K562 (cell line): ENCODE measurements at regions not wholly inside any gene's neighbourhood (a gene's known extent, or its start where the extent isn't known, plus 50 kb on each side); places are given as distances from the start of the nearest gene placed in this dataset.

Experiments used
- ATAC-seq: fragments of 200-7000 bp; cut with Tn5 transposase; 3 replicates; pipeline ENCODE4 v1.9.1; 2020; ENCODE audit warnings: moderate library complexity
- BruUV-seq: library from RNA; stranded (reverse); fragments of 400-500 nt; replicated peaks from 2 replicates; lab custom pipeline; 2021; lab: Mats Ljungman, UMichigan
- CTCF ChIA-PET: fragments of 300-600 bp; formaldehyde crosslinking; extraction: SDS; loops from one replicate; lab custom pipeline; 2021; ENCODE audit warnings: low intra/inter-chr PET ratio; lab: Yijun Ruan, JAX
- POLR2A ChIA-PET: fragments of 300-600, 350-650 bp; sonication (Branson Sonifier 250); formaldehyde crosslinking; extraction: SDS; loops from one replicate; lab custom pipeline; 2021; ENCODE audit warnings: antibody characterized with exemption, inconsistent platforms; lab: Yijun Ruan, JAX
- DNase-seq, 4 experiments: peaks; one replicate each; pipeline versions ENCODE4 v3.0.0 to v3.0.0-alpha.2; 2011 to 2018; ENCODE audit warnings: low spot score in 3 of 4, mixed read lengths in 3 of 4; ENCODE audit errors: extremely low read depth in 1 of 4
- FAIRE-seq: peaks from 2 replicates; lab custom pipeline; 2011; peaks lifted over from hg19 to GRCh38; lab: Jason Lieb, UNC
- H2AFZ ChIP-seq: 2 replicates; pipeline ENCODE4 v1.6.0; 2011; ENCODE audit warnings: low read depth, low read length, control low read depth, inconsistent platforms
- H3K27ac ChIP-seq: fragments of 200-600 bp; 3 replicates; pipeline ENCODE4 v1.8.0; 2011; ENCODE audit warnings: low read depth, mild to moderate bottlenecking, control low read depth, inconsistent platforms, low read length, moderate library complexity, mixed read lengths; ENCODE audit errors: extremely low read depth
- H3K27me3 ChIP-seq, 2 experiments: fragments of 300-600 bp in 1 of 2; 2 replicates in 1 of 2; 3 replicates in 1 of 2; pipeline versions ENCODE4 v1.6.0 to v1.8.0; 2011; ENCODE audit warnings: inconsistent platforms in 2 of 2, low read length in 2 of 2, mild to moderate bottlenecking in 1 of 2, mixed read lengths in 1 of 2, moderate library complexity in 1 of 2; ENCODE audit not compliant: control insufficient read depth in 2 of 2, insufficient read depth in 2 of 2
- H3K36me3 ChIP-seq: fragments of 300-600 bp; 3 replicates; pipeline ENCODE4 v1.8.0; 2011; ENCODE audit warnings: mild to moderate bottlenecking, low read length, inconsistent platforms; ENCODE audit not compliant: control insufficient read depth, insufficient read depth
- H3K4me1 ChIP-seq, 2 experiments: fragments of 200-600 bp in 1 of 2; replicated peaks in 1 of 2; 2 replicates in 1 of 2; 3 replicates in 1 of 2; pipeline versions ENCODE4 v1.5.1 to v1.8.0; 2011; ENCODE audit warnings: inconsistent platforms in 2 of 2, low read length in 2 of 2, mild to moderate bottlenecking in 1 of 2, mixed read lengths in 1 of 2, moderate library complexity in 1 of 2; ENCODE audit not compliant: control insufficient read depth in 2 of 2, insufficient read depth in 2 of 2
- H3K4me2 ChIP-seq: 2 replicates; pipeline ENCODE4 v1.6.1; 2011; ENCODE audit warnings: low read length, control low read depth, inconsistent platforms, mixed read lengths; ENCODE audit not compliant: insufficient read depth
- H3K4me3 ChIP-seq: fragments of 200-600 bp; sonication (generic), shearing (Covaris generic); 2 replicates; pipeline ENCODE4 v1.5.1; 2016; ENCODE audit warnings: control low read depth, inconsistent platforms
- H3K79me2 ChIP-seq: fragments of 200-600 bp; 3 replicates; pipeline ENCODE4 v1.8.0; 2011; ENCODE audit warnings: low read length, inconsistent platforms; ENCODE audit not compliant: control insufficient read depth, insufficient read depth
- H3K9ac ChIP-seq, 2 experiments: 2 replicates each; pipeline versions ENCODE4 v1.6.0 to v1.6.1; 2011; ENCODE audit warnings: low read depth in 2 of 2, low read length in 2 of 2, control low read depth in 1 of 2, inconsistent platforms in 1 of 2, mild to moderate bottlenecking in 1 of 2, mixed read lengths in 1 of 2; ENCODE audit not compliant: insufficient read depth in 1 of 2
- H3K9me1 ChIP-seq: one replicate; pipeline ENCODE4 v1.6.0; 2011; ENCODE audit warnings: inconsistent platforms, mild to moderate bottlenecking, low read length, moderate library complexity; ENCODE audit not compliant: control insufficient read depth, insufficient read depth
- H3K9me3 ChIP-seq: replicated peaks from 2 replicates; pipeline ENCODE4 v1.5.1; 2011; ENCODE audit warnings: low read depth, low read length, inconsistent platforms; ENCODE audit not compliant: control insufficient read depth, insufficient read depth
- H4K20me1 ChIP-seq: replicated peaks from 2 replicates; pipeline ENCODE4 v1.6.1; 2011; ENCODE audit warnings: low read length, inconsistent platforms, mixed read lengths; ENCODE audit not compliant: control insufficient read depth, insufficient read depth
- CCNT2 ChIP-seq: IDR thresholded peaks from 2 replicates; pipeline ENCODE4 v1.6.1; 2011; ENCODE audit warnings: borderline replicate concordance, low read depth, mild to moderate bottlenecking, moderate library complexity, mixed read lengths, low read length; ENCODE audit not compliant: insufficient read length; ENCODE audit errors: extremely low read depth
- CHCHD3 ChIP-seq: fragments of 250-450 bp; sonication (Bioruptor Pico); IDR thresholded peaks from 2 replicates; pipeline ENCODE4 v2.1.2; 2022; ENCODE audit warnings: mild to moderate bottlenecking
- KDM2B ChIP-seq: fragments of 250-450 bp; sonication (Bioruptor Pico); IDR thresholded peaks from 2 replicates; pipeline ENCODE4 v1.8.0; 2021; ENCODE audit warnings: mild to moderate bottlenecking, moderate library complexity
- MTA2 ChIP-seq: fragments of 450-650 bp; IDR thresholded peaks from 2 replicates; pipeline ENCODE4 v1.6.1; 2016; ENCODE audit warnings: low read depth
- POLR2AphosphoS5 ChIP-seq: IDR thresholded peaks from 2 replicates; pipeline ENCODE4 v1.6.1; 2011; ENCODE audit warnings: mild to moderate bottlenecking, low read depth, low read length, moderate library complexity; ENCODE audit not compliant: control insufficient read depth, insufficient read depth
- SETDB1 ChIP-seq: IDR thresholded peaks from one replicate; pipeline ENCODE4 v1.6.1; 2012; ENCODE audit warnings: low read length, control low read depth, inconsistent platforms
- TRIM24 ChIP-seq, 2 experiments: fragments of 450-650 bp; IDR thresholded peaks; 2 replicates each; pipeline ENCODE4 v1.6.1; 2016
- TRIM28 ChIP-seq: fragments of 450-650 bp; IDR thresholded peaks from 2 replicates; pipeline ENCODE4 v1.6.1; 2017
- ZNF263 ChIP-seq: sonication (generic); formaldehyde crosslinking; IDR thresholded peaks from 2 replicates; pipeline ENCODE4 v1.8.0; 2022; ENCODE audit warnings: mild to moderate bottlenecking, missing genetic modification reagents, borderline replicate concordance
- ZNF830 ChIP-seq: fragments of 250-450 bp; sonication (Bioruptor Pico); IDR thresholded peaks from 2 replicates; pipeline ENCODE4 v1.5.0; 2021; ENCODE audit warnings: mild to moderate bottlenecking
- WGBS: fragments of 100-300 bp; shearing (Covaris generic); methylation state at CpG from one replicate; pipeline ENCODE4 v1.1.6; 2016; ENCODE audit warnings: low coverage, mixed read lengths; ENCODE audit not compliant: insufficient coverage; ENCODE audit errors: missing lambda C conversion rate; 5-methylcytosine and 5-hydroxymethylcytosine counted together
- in situ Hi-C: fragments of 300-500 bp; cut with MboI; formaldehyde crosslinking; loops from 4 replicates; pipeline ENCODE4 v1.15.0; 2018; ENCODE audit warnings: inconsistent platforms, mixed read lengths
- intact Hi-C: fragments of 100-400 bp; cut with micrococcal nuclease; formaldehyde crosslinking; loops from 2 replicates; pipeline ENCODE4 v1.14.2; 2022
- TF ChIP-seq, protein P1 (sequence below): fragments of 250-450 bp; sonication (Bioruptor Pico); IDR thresholded peaks from 2 replicates; pipeline ENCODE4 v1.4.0; 2020; ENCODE audit warnings: mild to moderate bottlenecking, moderate library complexity
- TF ChIP-seq, protein P2 (sequence below): IDR thresholded peaks from 2 replicates; pipeline ENCODE4 v1.6.1; 2011; ENCODE audit not compliant: insufficient read length; ENCODE audit errors: extremely low read depth

DNA sequence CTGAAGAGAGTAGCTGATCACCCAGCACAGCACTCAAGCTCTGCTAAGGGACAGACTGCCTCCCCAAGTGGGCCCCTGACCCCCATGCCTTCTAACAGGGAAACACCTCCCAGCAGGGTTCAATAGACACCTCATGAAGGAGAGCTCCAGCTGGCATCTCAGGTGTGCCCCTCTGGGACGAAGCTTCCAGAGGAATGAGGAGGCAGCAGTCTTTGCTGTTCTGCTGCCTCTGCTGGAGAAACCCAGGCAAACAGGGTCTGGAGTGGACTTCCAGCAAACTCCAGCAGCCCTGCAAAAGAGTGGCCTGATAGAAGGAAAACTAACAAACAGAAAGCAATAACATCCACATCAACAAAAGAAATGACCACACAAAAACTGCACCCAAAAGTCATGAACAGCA lies 412.8 kb downstream of the PRDM5 start:
- Histone ChIP-seq H4K20me1 (no peaks in the 10 kb centered on the region), H3K9me1 (no peaks in the 10 kb centered on the region), H3K27ac (no peak overlapping the region), H3K79me2 (no peaks in the 10 kb centered on the region), H3K27me3 (no peaks in the 10 kb centered on the region), H3K9me3 (no peaks in the 10 kb centered on the region), H3K4me1 (no peaks in the 10 kb centered on the region), H3K4me3 (no peak overlapping the region), H3K9ac (no peak overlapping the region), H3K36me3 (no peaks in the 10 kb centered on the region), H3K4me2 (no peak overlapping the region), H2AFZ (no peak overlapping the region)
- ChIA-PET CTCF (interaction anchor here (0.6 kb wide), 1 partner anchor 1443 kb away, joined by 3 read pairs; no protein-coding TSS in a partner anchor), POLR2A (no interaction called here)
- 0% methylated on average over 1 of the region's 1 CpG for WGBS
- no peak for ATAC-seq
- no peak for FAIRE-seq
- in situ Hi-C loops: no loop called here
- intact Hi-C loops: no loop called here
- BruUV-seq: no TSS peak
- DNase-seq: no peak
- TF ChIP-seq MTA2 (no peak), ZNF263 (no peak), KDM2B (CRISPR knock-in tag) (no peak), CHCHD3 (CRISPR knock-in tag) (no peak), TRIM24 (IDR thresholded peaks at IDR 0.05) (no peak), ZNF830 (CRISPR knock-in tag) (no peak), POLR2AphosphoS5 (no peak), CCNT2 (no peak), TRIM28 (no peak), SETDB1 (no peak)
- TF ChIP-seq, protein P1, sequence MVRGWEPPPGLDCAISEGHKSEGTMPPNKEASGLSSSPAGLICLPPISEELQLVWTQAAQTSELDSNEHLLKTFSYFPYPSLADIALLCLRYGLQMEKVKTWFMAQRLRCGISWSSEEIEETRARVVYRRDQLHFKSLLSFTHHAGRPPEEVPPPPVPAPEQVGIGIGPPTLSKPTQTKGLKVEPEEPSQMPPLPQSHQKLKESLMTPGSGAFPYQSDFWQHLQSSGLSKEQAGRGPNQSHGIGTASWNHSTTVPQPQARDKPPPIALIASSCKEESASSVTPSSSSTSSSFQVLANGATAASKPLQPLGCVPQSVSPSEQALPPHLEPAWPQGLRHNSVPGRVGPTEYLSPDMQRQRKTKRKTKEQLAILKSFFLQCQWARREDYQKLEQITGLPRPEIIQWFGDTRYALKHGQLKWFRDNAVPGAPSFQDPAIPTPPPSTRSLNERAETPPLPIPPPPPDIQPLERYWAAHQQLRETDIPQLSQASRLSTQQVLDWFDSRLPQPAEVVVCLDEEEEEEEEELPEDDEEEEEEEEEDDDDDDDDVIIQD: no peak
- TF ChIP-seq, protein P2, sequence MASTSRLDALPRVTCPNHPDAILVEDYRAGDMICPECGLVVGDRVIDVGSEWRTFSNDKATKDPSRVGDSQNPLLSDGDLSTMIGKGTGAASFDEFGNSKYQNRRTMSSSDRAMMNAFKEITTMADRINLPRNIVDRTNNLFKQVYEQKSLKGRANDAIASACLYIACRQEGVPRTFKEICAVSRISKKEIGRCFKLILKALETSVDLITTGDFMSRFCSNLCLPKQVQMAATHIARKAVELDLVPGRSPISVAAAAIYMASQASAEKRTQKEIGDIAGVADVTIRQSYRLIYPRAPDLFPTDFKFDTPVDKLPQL: no peak
